ENCODE measurements at regions not wholly inside any gene's neighbourhood (a gene's known extent, or its start where the extent isn't known, plus 50 kb on each side); places are given as distances from the start of the nearest gene placed in this dataset.

GRCh38 chr2:104045071-104045470 is 808.8 kb upstream of the POU3F3 start:
- no peak for DNase-seq (ENCODE audit: low spot score)

DNA sequence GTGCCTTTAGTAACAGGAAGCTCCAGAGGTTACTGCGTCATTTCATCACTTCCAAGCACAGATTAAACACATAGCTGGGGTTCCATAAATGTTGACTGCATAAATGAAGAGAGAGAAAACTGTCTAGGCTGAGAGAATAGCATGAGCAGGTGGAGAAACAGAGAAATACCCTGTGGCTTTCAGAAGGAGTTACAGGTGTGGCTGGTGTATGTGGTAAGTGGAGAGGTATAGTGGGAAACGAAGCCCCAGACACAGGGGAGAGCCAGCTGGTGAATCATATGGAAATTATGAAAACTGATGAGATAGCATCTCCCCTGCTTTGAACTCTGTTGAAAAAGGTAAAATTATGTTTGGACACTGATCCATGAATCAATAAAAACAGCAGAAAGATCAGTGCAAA is 807.4 kb upstream of the POU3F3 start:
- DNase-seq (ENCODE audit: low spot score): no peak

- DNase-seq (ENCODE audit: low spot score): no peak
These were observed 806.4 kb upstream of the POU3F3 start for GRCh38 chr2:104047516-104047915.

GRCh38 chr2:104049438-104049837 is 804.5 kb upstream of the POU3F3 start:
- no peak for DNase-seq (ENCODE audit: low spot score)

- DNase-seq (ENCODE audit: low spot score): no peak
These were observed 803.9 kb upstream of the POU3F3 start for GRCh38 chr2:104049981-104050380.

GRCh38 chr2:104050656-104051242 is 803.2 kb upstream of the POU3F3 start:
- DNase-seq (ENCODE audit: low spot score): no peak

DNA sequence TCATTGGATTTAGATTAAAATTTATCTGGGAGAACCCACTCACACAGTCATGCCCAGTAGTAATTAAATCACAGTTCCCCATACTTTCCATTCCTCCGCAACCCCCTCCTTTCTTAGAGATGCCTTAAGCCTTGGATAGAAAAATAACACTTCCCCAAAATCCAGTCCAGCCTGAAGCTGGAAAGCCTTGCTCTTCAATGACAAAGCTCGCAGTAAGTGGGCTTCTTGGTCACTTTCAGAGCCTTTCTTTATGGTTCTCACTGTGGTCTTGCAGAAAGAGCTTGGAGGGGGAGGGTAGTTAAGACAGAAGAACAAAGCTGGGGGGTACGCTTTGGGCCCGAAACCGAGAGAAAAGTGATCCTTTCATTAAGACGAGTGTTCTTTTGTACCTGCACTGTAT is 802.1 kb upstream of the POU3F3 start:
- no peak for DNase-seq (ENCODE audit: low spot score)

GRCh38 chr2:104052356-104052755 is 801.6 kb upstream of the POU3F3 start:
- DNase-seq (ENCODE audit: low spot score): no peak

DNA sequence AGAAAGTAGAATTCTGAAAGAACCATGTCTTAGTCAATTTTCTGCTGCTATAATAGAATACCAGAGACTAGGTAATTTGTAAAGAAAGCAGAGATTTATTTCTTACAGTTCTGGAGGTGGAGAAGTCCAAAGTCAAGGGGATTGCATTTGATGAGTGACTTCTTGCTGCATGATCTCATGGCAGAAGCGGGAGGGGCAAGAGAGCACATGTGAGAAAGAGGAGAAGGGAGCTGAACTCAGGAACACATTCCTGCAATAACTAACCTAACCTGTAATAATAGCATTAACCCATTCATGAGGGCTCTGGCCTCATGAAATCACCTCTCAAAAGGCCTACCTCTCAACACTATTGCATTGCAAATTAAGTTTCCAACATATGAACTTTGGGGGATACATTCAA is 797.5 kb upstream of the POU3F3 start:
- no peak for DNase-seq (ENCODE audit: low spot score)

DNA sequence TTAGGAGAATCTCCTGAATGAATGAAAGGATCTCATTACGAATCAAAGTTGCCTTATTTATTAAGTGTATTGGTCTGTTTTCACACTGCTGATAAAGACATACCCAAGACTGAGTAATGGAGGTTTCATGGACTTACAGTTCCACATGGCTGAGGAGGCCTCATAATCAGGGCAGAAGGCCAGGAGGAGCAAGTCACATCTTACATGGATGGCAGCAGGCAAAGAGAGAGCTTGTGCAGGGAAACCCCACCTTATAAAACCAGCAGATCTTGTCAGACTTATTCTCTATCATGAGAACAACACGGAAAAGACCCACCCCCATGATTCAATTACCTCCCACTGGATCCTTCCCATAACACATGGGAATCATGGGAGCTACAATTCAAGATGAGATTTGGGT is 785.2 kb upstream of the POU3F3 start:
- DNase-seq (ENCODE audit: low spot score): no peak

DNA sequence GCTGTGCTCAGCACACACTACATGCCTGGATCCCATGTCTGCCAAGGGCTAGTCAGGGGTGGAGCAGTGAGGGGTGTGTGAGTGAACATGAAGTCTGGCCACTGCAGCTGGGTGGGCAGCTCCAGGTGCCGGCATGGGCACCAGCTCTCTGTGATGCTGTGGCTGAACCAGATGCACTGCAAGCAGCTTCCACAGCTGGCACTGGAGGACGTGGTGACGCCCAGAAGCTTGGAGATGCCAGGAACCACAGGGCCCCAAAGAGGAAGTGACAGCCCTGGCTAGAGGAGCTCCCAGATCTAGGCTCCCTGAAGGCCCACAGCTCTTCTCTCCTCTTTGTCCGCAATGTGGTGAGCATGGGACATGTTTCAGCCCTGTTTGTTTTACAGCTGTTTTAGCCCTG is 776.3 kb upstream of the POU3F3 start:
- DNase-seq (ENCODE audit: low spot score): no peak

DNA sequence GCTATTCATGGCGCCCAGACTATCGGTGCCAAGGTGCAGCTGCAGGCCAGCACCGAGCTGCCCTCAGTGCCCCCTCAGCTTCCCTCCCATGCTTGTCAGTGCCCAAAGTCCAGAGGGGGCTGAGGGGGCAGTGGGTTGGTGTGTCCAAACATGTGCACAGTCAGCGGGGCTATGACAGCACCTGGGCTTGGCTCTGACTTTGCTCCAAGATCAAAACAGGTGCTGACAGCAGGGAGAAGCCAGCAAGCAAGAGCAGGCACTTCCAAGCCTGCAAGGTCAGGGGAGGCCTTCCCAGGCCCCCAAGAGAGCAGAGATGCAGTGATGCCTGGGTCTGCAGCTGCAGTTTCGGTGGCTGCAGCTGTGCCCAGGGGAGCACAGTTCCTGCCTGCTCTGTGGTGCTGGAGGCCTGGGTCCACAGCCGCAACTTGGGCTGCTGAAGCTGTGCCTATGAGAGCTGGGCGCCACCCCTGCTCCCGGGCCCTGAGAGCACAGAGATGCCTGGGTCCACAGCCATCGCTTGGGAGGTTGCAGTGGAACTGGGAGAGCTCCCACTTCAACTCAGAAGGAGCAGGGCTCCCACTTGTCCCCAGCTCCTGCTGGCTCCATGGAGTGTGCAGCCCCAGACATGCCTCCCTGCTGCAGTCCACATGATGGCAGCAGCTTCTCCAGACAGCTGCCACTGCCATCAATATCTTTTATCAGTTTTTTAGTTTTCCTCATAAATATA is 775.3 kb upstream of the POU3F3 start:
- peak; percentile 6 for DNase-seq (ENCODE audit: low spot score)

GRCh38 chr2:104088745-104089144 is 765.2 kb upstream of the POU3F3 start:
- DNase-seq (ENCODE audit: low spot score): no peak

DNA sequence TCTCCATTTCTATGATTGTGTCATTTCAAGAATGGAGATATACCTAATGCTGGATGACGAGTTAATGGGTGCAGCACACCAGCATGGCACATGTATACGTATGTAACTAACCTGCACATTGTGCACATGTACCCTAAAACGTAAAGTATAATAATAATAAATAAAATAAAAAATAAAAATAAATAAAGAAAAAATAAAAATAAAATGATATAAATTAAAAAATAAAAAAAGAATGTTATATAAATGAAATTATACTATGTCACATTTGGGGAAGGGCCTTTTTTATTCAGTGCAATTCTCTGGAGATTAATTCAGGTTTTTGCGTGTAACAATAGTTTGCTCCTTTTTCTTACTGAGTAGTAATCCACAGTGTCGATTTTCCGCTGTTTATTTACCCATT is 763.5 kb upstream of the POU3F3 start:
- DNase-seq (ENCODE audit: low spot score): no peak

GRCh38 chr2:104091894-104092293 is 762.0 kb upstream of the POU3F3 start:
- DNase-seq (ENCODE audit: low spot score): no peak

DNA sequence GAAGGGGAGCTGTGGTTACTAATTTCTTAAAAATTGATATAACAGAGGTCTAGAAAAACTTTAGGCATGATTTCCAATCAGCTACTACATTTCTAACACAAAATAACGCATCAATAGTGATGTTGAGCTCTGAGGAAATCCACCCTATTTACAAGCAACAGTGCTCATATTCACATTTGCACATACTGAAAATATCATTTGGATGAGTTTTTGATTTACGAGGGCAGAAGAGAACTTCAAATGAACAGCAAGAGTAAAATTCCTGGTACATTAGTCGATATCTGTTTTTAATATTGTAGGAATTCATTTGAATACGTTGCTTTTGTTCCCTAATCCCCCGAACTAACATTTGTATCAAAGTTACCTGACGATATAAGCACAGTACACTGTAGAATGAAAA is 761.0 kb upstream of the POU3F3 start:
- DNase-seq (ENCODE audit: low spot score): no peak

GRCh38 chr2:104102615-104103014 is 751.3 kb upstream of the POU3F3 start:
- no peak for DNase-seq (ENCODE audit: low spot score)

DNA sequence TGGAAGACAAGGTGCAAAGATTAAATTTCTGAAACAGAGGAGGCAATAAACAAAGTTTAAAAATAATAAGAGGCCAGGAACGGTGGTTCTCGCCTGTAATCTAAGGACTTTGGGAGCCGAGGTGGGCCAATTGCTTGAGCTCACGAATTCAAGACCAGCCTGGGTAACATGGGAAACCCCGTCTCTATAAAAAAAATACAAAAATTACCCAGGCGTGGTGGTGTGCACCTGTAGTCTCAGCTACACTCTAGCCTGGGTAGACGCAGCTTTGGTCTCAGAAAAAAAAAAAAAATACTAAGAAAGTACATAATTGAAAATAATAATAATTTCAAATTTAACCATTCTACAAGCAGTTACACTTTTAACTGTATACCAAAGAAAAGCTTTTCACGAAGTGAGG is 744.6 kb upstream of the POU3F3 start:
- no peak for DNase-seq (ENCODE audit: low spot score)

DNA sequence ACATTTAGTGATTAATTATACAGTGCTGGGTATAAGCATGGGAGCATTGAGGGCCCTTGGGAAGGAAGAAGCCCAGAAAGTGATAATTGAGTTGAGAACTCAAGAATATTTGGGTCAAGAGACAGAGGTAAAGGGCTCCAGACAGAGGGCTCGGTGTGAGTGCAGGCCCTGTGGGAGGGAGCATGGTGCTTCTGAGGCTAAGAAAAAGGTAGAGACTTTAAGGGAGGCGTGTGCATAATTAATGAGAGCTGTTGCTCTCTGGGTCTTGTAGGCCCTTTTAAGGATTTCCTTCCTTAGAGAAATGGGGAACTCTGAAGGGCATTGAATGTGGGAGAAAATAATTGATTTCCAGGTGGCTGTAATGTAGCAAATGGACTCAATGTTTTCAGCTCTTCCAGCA is 735.0 kb upstream of the POU3F3 start:
- DNase-seq (ENCODE audit: low spot score): no peak

DNA sequence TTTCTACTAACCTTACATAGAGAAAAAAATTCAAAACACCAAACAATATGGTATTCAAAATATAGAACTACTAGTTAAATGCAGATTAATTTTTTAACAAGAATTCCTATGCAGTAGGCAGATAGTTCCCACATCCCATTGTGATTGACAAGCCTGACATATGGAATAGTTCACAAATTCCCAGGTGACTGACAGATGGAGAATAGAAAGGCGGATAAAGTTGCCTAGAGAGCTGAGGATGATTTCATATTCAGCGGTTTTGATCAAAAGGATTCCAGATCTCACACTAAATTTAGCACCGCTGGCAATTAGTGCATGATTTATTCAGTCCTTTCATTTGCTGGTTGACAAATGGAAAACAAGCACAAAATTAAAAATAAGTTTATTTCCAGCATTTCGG is 733.7 kb upstream of the POU3F3 start:
- DNase-seq (ENCODE audit: low spot score): no peak

- no peak for DNase-seq (ENCODE audit: low spot score)
These were observed 728.8 kb upstream of the POU3F3 start for GRCh38 chr2:104125096-104125495.

DNA sequence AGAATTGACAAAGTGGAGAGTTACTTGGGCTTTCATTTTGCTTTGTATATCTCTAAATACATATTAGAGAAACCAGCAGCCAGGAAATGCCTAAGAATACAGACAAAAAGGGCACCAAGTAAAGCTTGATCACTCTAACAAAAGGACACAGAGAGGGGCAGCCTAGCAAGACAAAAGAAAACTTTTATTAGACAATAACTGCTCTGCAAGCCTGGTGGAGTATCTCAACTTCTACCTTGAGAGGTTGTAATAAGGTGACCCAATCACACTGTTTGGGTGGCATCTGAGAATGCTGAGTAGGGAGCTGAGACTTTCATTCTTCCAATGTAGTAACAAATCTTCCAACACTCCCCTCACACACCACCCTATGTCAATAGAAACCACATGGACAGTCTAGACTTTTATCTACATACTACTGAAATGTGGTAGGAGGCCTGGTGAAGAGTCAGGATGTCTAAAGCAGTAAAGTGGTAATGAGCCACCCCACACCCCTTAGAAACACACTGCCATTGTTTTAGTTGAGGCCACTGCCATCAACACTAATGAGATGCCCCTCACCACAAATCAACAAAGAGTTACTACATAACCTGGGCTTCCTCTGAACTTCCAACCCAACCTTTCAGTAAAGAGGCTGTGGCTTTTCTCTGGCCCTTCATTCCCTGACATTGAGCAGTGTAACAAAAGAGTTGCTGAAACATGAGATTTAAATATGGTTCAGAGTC is 726.7 kb upstream of the POU3F3 start:
- no peak for DNase-seq (ENCODE audit: low spot score)

GRCh38 chr2:104140361-104140760 is 713.6 kb upstream of the POU3F3 start:
- DNase-seq (ENCODE audit: low spot score): no peak

GRCh38 chr2:104158191-104158590 is 695.7 kb upstream of the POU3F3 start:
- no peak for DNase-seq (ENCODE audit: low spot score)
